WTC11 (cell line): ENCODE measurements at regions not wholly inside any gene's neighbourhood (a gene's known extent, or its start where the extent isn't known, plus 50 kb on each side); places are given as distances from the start of the nearest gene placed in this dataset.
"Not testable (repeated sequence)": the region's sequence is repeated elsewhere in the genome, so short reads cannot be mapped to it uniquely, and the experiment has no call there.

ENCODE experiments used
- ATAC-seq: fragments of 200-7000 bp; cut with Tn5 transposase; 2 replicates; pipeline ENCODE4 v1.10.0; 2021; ENCODE audit warnings: mild to moderate bottlenecking, moderate library complexity
- CTCF ChIA-PET: fragments of 300-600 bp; sonication (Branson Sonifier 250); formaldehyde crosslinking; loops from one replicate; lab custom pipeline; 2021; ENCODE audit warnings: antibody characterized with exemption; lab: Charles Lee
- POLR2A ChIA-PET: fragments of 350-600 bp; sonication (Branson Sonifier 250); formaldehyde crosslinking; loops from one replicate; lab custom pipeline; 2021; ENCODE audit warnings: antibody characterized with exemption; lab: Charles Lee
- DNase-seq: peaks from one replicate; pipeline ENCODE4 v3.0.0; 2021; ENCODE audit warnings: low spot score
- H3K27ac Mint-ChIP-seq: 2 replicates; pipeline ENCODE4 v1.8.0; 2021; ENCODE audit warnings: mixed read lengths
- H3K27me3 Mint-ChIP-seq: 2 replicates; pipeline ENCODE4 v1.8.0; 2021; ENCODE audit warnings: low read depth, mild to moderate bottlenecking, moderate library complexity, mixed read lengths
- H3K36me3 Mint-ChIP-seq: 2 replicates; pipeline ENCODE4 v1.8.0; 2021; ENCODE audit warnings: mixed read lengths
- H3K4me1 Mint-ChIP-seq: 2 replicates; pipeline ENCODE4 v1.8.0; 2022; ENCODE audit warnings: mixed read lengths
- H3K4me3 Mint-ChIP-seq: 2 replicates; pipeline ENCODE4 v1.8.0; 2021; ENCODE audit warnings: mild to moderate bottlenecking, moderate library complexity, mixed read lengths
- H3K9me3 Mint-ChIP-seq: 2 replicates; pipeline ENCODE4 v1.8.0; 2021; ENCODE audit warnings: mixed read lengths
- ATF2 ChIP-seq: sonication (generic); formaldehyde crosslinking; IDR thresholded peaks from 2 replicates; pipeline ENCODE4 v1.8.1; 2022; ENCODE audit warnings: low read depth, missing genetic modification reagents, borderline replicate concordance
- ATF3 ChIP-seq: sonication (generic); formaldehyde crosslinking; conservative IDR thresholded peaks from 2 replicates; pipeline ENCODE4 v1.8.1; 2022; ENCODE audit warnings: mild to moderate bottlenecking, missing genetic modification reagents
- E2F1 ChIP-seq: sonication (generic); formaldehyde crosslinking; IDR thresholded peaks from 2 replicates; pipeline ENCODE4 v1.8.0; 2022; ENCODE audit warnings: mild to moderate bottlenecking, missing genetic modification reagents
- E2F5 ChIP-seq: sonication (generic); formaldehyde crosslinking; IDR thresholded peaks from 2 replicates; pipeline ENCODE4 v1.8.1; 2022; ENCODE audit warnings: mild to moderate bottlenecking, moderate library complexity, missing genetic modification reagents
- EMX1 ChIP-seq: fragments of 250-450 bp; sonication (Bioruptor Pico); IDR thresholded peaks from 2 replicates; pipeline ENCODE4 v1.8.0; 2021; ENCODE audit warnings: mild to moderate bottlenecking
- ESRRA ChIP-seq: sonication (generic); formaldehyde crosslinking; IDR thresholded peaks from 2 replicates; pipeline ENCODE4 v1.8.1; 2022; ENCODE audit warnings: mild to moderate bottlenecking, missing genetic modification reagents, borderline replicate concordance
- ETV6 ChIP-seq: sonication (generic); formaldehyde crosslinking; IDR thresholded peaks from 2 replicates; pipeline ENCODE4 v1.8.1; 2022; ENCODE audit warnings: mild to moderate bottlenecking, missing genetic modification reagents
- FOXK1 ChIP-seq: sonication (generic); formaldehyde crosslinking; IDR thresholded peaks from 2 replicates; pipeline ENCODE4 v1.8.0; 2022; ENCODE audit warnings: mild to moderate bottlenecking, moderate library complexity, missing genetic modification reagents
- FOXP4 ChIP-seq: sonication (generic); formaldehyde crosslinking; IDR thresholded peaks from 2 replicates; pipeline ENCODE4 v1.8.0; 2022; ENCODE audit warnings: mild to moderate bottlenecking, missing genetic modification reagents
- JAZF1 ChIP-seq: fragments of 250-450 bp; sonication (Bioruptor Pico); IDR thresholded peaks from 2 replicates; pipeline ENCODE4 v1.9.0; 2021; ENCODE audit warnings: moderate library complexity, mild to moderate bottlenecking, inconsistent platforms
- MXD4 ChIP-seq: fragments of 250-450 bp; sonication (Bioruptor Pico); IDR thresholded peaks from 2 replicates; pipeline ENCODE4 v1.8.0; 2021; ENCODE audit warnings: mild to moderate bottlenecking, moderate library complexity, borderline replicate concordance
- PRDM15 ChIP-seq: sonication (generic); formaldehyde crosslinking; IDR thresholded peaks from 2 replicates; pipeline ENCODE4 v1.8.0; 2022; ENCODE audit warnings: missing genetic modification reagents
- TP53 ChIP-seq: sonication (generic); formaldehyde crosslinking; IDR thresholded peaks from 2 replicates; pipeline ENCODE4 v1.8.1; 2023; ENCODE audit warnings: mild to moderate bottlenecking, missing genetic modification reagents
- ZMAT4 ChIP-seq: fragments of 250-450 bp; sonication (Bioruptor Pico); IDR thresholded peaks from 2 replicates; pipeline ENCODE4 v1.9.0; 2021; ENCODE audit warnings: mild to moderate bottlenecking
- ZNF138 ChIP-seq: sonication (generic); formaldehyde crosslinking; conservative IDR thresholded peaks from 2 replicates; pipeline ENCODE4 v1.8.1; 2022; ENCODE audit warnings: mild to moderate bottlenecking, moderate library complexity, missing genetic modification reagents
- ZNF219 ChIP-seq: sonication (generic); formaldehyde crosslinking; IDR thresholded peaks from 2 replicates; pipeline ENCODE4 v1.8.0; 2023; ENCODE audit warnings: missing genetic modification reagents, mild to moderate bottlenecking, borderline replicate concordance
- ZNF416 ChIP-seq: fragments of 250-450 bp; sonication (Bioruptor Pico); IDR thresholded peaks from 2 replicates; pipeline ENCODE4 v1.9.0; 2021; ENCODE audit warnings: mild to moderate bottlenecking, inconsistent platforms
- ZNF423 ChIP-seq: fragments of 250-450 bp; sonication (Bioruptor Pico); IDR thresholded peaks from 2 replicates; pipeline ENCODE4 v2.1.2; 2022; ENCODE audit warnings: mild to moderate bottlenecking, moderate library complexity
- ZNF532 ChIP-seq: fragments of 250-450 bp; sonication (Bioruptor Pico); IDR thresholded peaks from 2 replicates; pipeline ENCODE4 v1.9.0; 2021; ENCODE audit warnings: mild to moderate bottlenecking, borderline replicate concordance

GRCh38 chr18:57941841-57942489, 102.1 kb upstream of the NEDD4L start (continued):
- TF ChIP-seq ZMAT4 (CRISPR knock-in tag), result no peak
- TF ChIP-seq FOXP4, result no peak
- no peak for TF ChIP-seq E2F5

- POLR2A ChIA-PET, result no interaction called here
- H3K9me3 Mint-ChIP-seq, result no peaks in the 10 kb centered on the region
- no peaks in the 10 kb centered on the region for H3K36me3 Mint-ChIP-seq
- CTCF ChIA-PET, result interaction anchor here (0.8 kb wide), 1 partner anchor 182 kb away, joined by 4 read pairs; no protein-coding TSS in a partner anchor
- no peaks in the 10 kb centered on the region; the same call in 1 of the 2 replicates for H3K27me3 Mint-ChIP-seq
- TF ChIP-seq E2F1 (CRISPR knock-in tag) (no peak), ZNF423 (no peak), ZNF416 (no peak), PRDM15 (no peak), ATF2 (CRISPR knock-in tag) (no peak), ZMAT4 (CRISPR knock-in tag) (no peak), TP53 (CRISPR knock-in tag) (no peak), FOXK1 (no peak), ZNF532 (no peak), ETV6 (CRISPR knock-in tag) (no peak), JAZF1 (CRISPR knock-in tag) (no peak), EMX1 (CRISPR knock-in tag) (no peak), MXD4 (CRISPR knock-in tag) (no peak), ZNF138 (CRISPR knock-in tag) (no peak), ATF3 (CRISPR knock-in tag) (no peak), ZNF219 (no peak), ESRRA (no peak)
- H3K4me1 Mint-ChIP-seq, result peaks cover 22% of the 10 kb centered on the region
- no peak overlapping the region for H3K4me3 Mint-ChIP-seq
- ATAC-seq (no peak), DNase-seq (no peak)
- H3K27ac Mint-ChIP-seq, result no peak overlapping the region
Observed at GRCh38 chr18:57940166-57940660, 103.8 kb upstream of the NEDD4L start.

GRCh38 chr18:57934375-57934774, 109.7 kb upstream of the NEDD4L start:
- not testable (repeated sequence) for H3K27ac Mint-ChIP-seq, ATAC-seq, H3K4me3 Mint-ChIP-seq, H3K4me1 Mint-ChIP-seq, H3K27me3 Mint-ChIP-seq, H3K36me3 Mint-ChIP-seq, DNase-seq
- POLR2A ChIA-PET, result interaction anchor here (0.7 kb wide), 2 partner anchors 452 to 781 kb away, joined by 3 to 5 read pairs; no protein-coding TSS in a partner anchor
- peaks cover 15% of the 10 kb centered on the region for H3K9me3 Mint-ChIP-seq
- CTCF ChIA-PET, result interaction anchor here (0.6 kb wide), 1 partner anchor 1190 kb away, joined by 4 read pairs; no protein-coding TSS in a partner anchor
